Right forelimb (tissue), 1 donor: ENCODE measurements at regions not wholly inside any gene's neighbourhood (a gene's known extent, or its start where the extent isn't known, plus 50 kb on each side); places are given as distances from the start of the nearest gene placed in this dataset.

Experiments
- DNase-seq: peaks from one replicate; pipeline ENCODE4 v3.0.0-alpha.2; 2018

GRCh38 chr1:79113836-79114235 is 107.3 kb upstream of the ADGRL4 start:
- no peak for DNase-seq

DNA sequence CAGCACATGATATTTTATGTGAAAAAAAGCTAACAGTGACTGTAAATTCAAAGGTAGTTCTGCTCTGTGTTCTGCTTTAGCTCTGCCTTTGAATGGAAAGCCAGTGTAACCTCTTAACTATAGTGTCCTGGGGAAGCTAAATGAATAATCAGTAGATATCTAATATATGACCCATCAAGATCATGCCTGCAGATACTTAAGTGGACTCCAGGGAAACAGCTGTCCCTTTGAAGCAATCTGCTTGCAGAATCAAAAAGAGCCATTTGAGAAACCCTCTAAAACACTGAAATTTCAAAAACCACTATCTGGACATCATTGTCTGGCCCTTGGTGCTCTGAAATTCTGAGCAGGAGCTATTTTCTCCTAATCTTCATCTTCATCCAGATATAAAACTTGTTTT is 104.2 kb upstream of the ADGRL4 start:
- DNase-seq, result no peak

GRCh38 chr1:79109445-79109844 is 102.9 kb upstream of the ADGRL4 start:
- no peak for DNase-seq

GRCh38 chr1:79105500-79105899 is 99.0 kb upstream of the ADGRL4 start:
- no peak for DNase-seq

GRCh38 chr1:79104617-79105016 is 98.1 kb upstream of the ADGRL4 start:
- DNase-seq, result no peak

DNA sequence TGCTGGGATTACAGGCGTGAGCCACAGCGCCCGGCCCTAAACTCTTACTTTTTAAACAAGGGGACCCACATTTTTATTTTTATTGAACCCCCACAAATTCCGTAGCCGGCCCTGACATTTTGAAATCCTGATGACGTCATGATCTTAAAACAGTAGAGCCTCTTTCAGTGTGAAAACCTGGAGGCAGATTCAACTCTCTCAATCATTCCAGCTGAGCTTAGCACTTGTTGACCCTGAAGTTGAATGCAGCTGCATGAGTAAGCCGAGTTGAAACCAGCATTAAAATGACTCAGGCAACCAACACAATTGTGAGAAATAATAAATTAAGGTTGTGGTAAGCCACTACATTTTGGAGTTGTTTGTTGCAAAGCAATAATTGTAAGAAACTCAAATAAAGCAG is 93.9 kb upstream of the ADGRL4 start:
- DNase-seq, result no peak

GRCh38 chr1:79090985-79091384 is 84.5 kb upstream of the ADGRL4 start:
- DNase-seq, result no peak

DNA sequence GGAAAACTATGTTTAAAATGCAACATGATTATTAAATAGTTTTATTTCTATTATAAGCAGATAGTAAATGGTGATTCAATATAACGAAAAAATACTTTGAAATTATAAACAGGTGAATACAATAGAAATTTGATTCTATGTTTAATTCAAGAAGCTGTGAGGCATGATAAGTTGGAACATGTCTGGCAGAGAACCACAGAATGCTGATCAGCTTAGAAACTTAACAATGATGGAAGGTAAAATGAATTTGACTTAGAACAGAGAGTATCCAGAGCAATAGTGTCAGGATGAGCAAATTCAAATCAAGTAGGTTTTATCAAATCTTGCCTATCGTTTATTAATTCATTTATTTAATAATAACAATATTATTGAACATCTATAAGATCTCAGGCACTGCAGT is 83.4 kb upstream of the ADGRL4 start:
- DNase-seq, result no peak

DNA sequence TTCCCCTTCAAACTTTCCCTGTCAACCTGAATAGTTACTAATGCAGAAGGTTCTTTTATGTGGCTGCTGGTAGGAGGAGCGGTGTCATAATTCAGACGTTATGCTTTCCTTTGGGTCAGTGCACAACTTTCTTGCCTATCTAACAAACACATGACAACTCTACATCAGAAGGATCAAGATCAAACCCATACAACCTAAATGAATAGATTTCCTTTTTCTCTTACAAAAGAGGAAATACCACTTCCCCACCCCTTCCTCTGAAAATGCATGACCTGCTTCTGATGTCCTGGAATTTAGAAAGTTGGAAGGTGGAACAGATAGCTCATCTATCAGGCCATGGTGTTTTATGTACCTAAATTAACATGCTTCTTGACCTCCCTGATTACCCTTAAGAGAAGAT is 75.7 kb upstream of the ADGRL4 start:
- DNase-seq, result no peak

GRCh38 chr1:79079770-79080169 is 73.2 kb upstream of the ADGRL4 start:
- no peak for DNase-seq

GRCh38 chr1:79074975-79075374 is 68.4 kb upstream of the ADGRL4 start:
- no peak for DNase-seq

GRCh38 chr1:79069828-79070227 is 63.3 kb upstream of the ADGRL4 start:
- DNase-seq, result no peak

GRCh38 chr1:79059341-79059740 is 52.8 kb upstream of the ADGRL4 start:
- no peak for DNase-seq
